Endodermal cell (in vitro differentiated cells): ENCODE measurements at regions not wholly inside any gene's neighbourhood (a gene's known extent, or its start where the extent isn't known, plus 50 kb on each side); places are given as distances from the start of the nearest gene placed in this dataset.

Source experiments
- DNase-seq: peaks from one replicate; pipeline ENCODE4 v3.0.0-alpha.2; 2017
- H3K27ac ChIP-seq: 2 replicates; pipeline ENCODE4 v1.5.1; 2013; ENCODE audit warnings: mild to moderate bottlenecking, low read depth, low read length, moderate library complexity
- H3K27me3 ChIP-seq: 2 replicates; pipeline ENCODE4 v1.6.1; 2013; ENCODE audit warnings: mild to moderate bottlenecking, low read length, moderate library complexity; ENCODE audit not compliant: insufficient read depth, control insufficient read depth, poor library complexity, severe bottlenecking
- H3K36me3 ChIP-seq: 2 replicates; pipeline ENCODE4 v1.7.0; 2013; ENCODE audit warnings: mild to moderate bottlenecking, low read length, moderate library complexity; ENCODE audit not compliant: control insufficient read depth, insufficient read depth
- H3K4me1 ChIP-seq: one replicate; pipeline ENCODE4 v1.7.0; 2013; ENCODE audit warnings: low read length; ENCODE audit not compliant: control insufficient read depth, insufficient read depth
- H3K4me3 ChIP-seq: 2 replicates; pipeline ENCODE4 v1.5.1; 2013; ENCODE audit warnings: mild to moderate bottlenecking, low read length, moderate library complexity
- H3K9ac ChIP-seq: 2 replicates; pipeline ENCODE4 v1.6.1; 2013; ENCODE audit warnings: mild to moderate bottlenecking, low read length, moderate library complexity; ENCODE audit not compliant: poor library complexity, severe bottlenecking; ENCODE audit errors: extremely low read depth
- H3K9me3 ChIP-seq: 2 replicates; pipeline ENCODE4 v1.6.1; 2013; ENCODE audit warnings: mild to moderate bottlenecking, low read length, moderate library complexity; ENCODE audit not compliant: control insufficient read depth
- H3K27ac Mint-ChIP-seq: 2 replicates; pipeline ENCODE4 v1.8.0; 2020; ENCODE audit warnings: mixed read lengths
- H3K27me3 Mint-ChIP-seq: 2 replicates; pipeline ENCODE4 v1.8.0; 2021; ENCODE audit warnings: mild to moderate bottlenecking, mixed read lengths; ENCODE audit not compliant: insufficient read depth
- H3K36me3 Mint-ChIP-seq: 2 replicates; pipeline ENCODE4 v1.8.0; 2020; ENCODE audit warnings: low read depth, mixed read lengths
- H3K4me1 Mint-ChIP-seq: 2 replicates; pipeline ENCODE4 v1.8.0; 2020; ENCODE audit warnings: mixed read lengths
- H3K4me3 Mint-ChIP-seq: 2 replicates; pipeline ENCODE4 v1.8.0; 2020; ENCODE audit warnings: mild to moderate bottlenecking, moderate library complexity, mixed read lengths
- H3K9me3 Mint-ChIP-seq: 2 replicates; pipeline ENCODE4 v1.8.0; 2020; ENCODE audit warnings: mild to moderate bottlenecking, mixed read lengths
- WGBS, 2 experiments: methylation state at CpG; one replicate each; pipeline versions ENCODE4 v1.1.5 to v1.1.7; 2013; ENCODE audit warnings: missing lambda C conversion rate in 2 of 2, mixed read lengths in 1 of 2; ENCODE audit not compliant: insufficient coverage in 1 of 2, insufficient read length in 1 of 2; 5-methylcytosine and 5-hydroxymethylcytosine counted together
- TF ChIP-seq, protein P1 (sequence below): fragments of 200-600 bp; sonication (generic); conservative IDR thresholded peaks from 2 replicates; pipeline ENCODE4 v1.5.0; 2021; ENCODE audit warnings: antibody characterized with exemption, mild to moderate bottlenecking

DNA sequence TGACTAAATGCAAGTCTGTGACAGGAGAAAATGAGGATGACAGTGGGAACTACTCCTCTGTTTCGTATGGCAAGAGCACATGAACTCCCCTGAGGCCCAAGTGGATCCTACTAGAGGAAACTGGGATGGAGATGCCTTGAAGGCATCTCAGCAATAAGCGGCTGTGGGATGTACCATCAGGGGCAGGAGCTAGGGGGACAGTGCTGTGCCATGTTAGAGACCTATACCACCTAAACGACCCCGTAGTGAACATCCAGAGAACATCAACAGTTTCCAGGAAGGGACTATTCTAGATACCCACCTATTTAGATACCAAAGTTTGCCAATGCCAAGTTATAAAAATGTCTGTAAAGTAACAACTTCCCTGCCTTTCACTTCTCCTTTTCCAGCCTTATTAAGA, 860.8 kb upstream of the ACVR2A start:
- Mint-ChIP-seq H3K4me3 (no peak overlapping the region), H3K27ac (no peak overlapping the region), H3K9me3 (no peaks in the 10 kb centered on the region), H3K36me3 (no peaks in the 10 kb centered on the region), H3K27me3 (no peaks in the 10 kb centered on the region), H3K4me1 (no peaks in the 10 kb centered on the region)
- TF ChIP-seq, protein P1, sequence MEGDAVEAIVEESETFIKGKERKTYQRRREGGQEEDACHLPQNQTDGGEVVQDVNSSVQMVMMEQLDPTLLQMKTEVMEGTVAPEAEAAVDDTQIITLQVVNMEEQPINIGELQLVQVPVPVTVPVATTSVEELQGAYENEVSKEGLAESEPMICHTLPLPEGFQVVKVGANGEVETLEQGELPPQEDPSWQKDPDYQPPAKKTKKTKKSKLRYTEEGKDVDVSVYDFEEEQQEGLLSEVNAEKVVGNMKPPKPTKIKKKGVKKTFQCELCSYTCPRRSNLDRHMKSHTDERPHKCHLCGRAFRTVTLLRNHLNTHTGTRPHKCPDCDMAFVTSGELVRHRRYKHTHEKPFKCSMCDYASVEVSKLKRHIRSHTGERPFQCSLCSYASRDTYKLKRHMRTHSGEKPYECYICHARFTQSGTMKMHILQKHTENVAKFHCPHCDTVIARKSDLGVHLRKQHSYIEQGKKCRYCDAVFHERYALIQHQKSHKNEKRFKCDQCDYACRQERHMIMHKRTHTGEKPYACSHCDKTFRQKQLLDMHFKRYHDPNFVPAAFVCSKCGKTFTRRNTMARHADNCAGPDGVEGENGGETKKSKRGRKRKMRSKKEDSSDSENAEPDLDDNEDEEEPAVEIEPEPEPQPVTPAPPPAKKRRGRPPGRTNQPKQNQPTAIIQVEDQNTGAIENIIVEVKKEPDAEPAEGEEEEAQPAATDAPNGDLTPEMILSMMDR: no peak
- DNase-seq: no peak
- Histone ChIP-seq H3K36me3 (no peaks in the 10 kb centered on the region), H3K9me3 (no peaks in the 10 kb centered on the region), H3K4me1 (no peaks in the 10 kb centered on the region), H3K27me3 (no peaks in the 10 kb centered on the region), H3K27ac (no peak overlapping the region), H3K9ac (no peak overlapping the region), H3K4me3 (no peak overlapping the region)
- 88 to 100% methylated on average over 4 of the region's 4 CpGs for WGBS, 2 experiments

DNA sequence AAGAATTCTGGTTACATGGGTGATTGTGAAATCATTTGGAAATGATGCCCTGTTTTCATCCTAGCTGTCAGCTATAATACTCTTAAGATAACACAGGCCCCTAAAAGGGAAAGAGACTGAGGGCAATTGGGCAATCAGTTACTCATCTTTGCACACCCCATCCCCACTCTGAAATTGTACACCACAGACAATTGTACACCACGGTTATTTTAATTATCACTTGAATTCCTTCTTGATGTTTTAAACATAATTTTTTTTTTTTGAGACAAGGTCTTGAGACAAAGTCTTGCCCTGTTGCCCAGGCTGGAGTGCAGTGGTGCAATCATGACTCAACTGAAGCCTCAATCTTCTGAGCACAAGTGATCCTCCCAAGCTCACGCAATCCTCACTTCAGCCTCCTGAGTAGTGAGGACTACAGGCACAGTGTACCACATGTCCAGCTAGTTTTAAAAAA, 862.4 kb upstream of the ACVR2A start:
- Mint-ChIP-seq H3K27me3 (no peaks in the 10 kb centered on the region), H3K4me1 (no peaks in the 10 kb centered on the region)

DNA sequence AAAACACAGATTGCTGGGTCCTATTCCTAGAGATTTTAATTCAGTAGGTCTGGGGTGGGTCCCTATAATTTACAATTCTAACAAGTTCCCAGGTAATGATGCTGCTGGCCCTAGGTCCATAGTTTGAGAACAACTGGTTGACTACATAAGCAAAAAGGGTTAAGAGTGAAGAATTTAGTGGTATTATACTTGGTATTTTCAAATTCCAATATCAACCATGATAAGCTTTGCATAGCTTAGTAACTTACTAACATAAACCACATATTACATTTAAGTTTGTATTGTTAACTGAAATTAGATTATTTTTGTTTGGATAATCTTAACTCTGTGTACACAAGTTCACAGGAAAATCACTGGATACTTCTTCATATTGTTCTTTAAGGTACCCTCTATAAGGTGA, 862.9 kb upstream of the ACVR2A start:
- Histone ChIP-seq H3K36me3 (no peaks in the 10 kb centered on the region), H3K27me3 (no peaks in the 10 kb centered on the region), H3K27ac (no peak overlapping the region), H3K4me3 (no peak overlapping the region), H3K9ac (no peak overlapping the region), H3K4me1 (no peaks in the 10 kb centered on the region), H3K9me3 (no peaks in the 10 kb centered on the region)
- no peaks in the 10 kb centered on the region for H3K4me1 Mint-ChIP-seq
- H3K27ac Mint-ChIP-seq: no peak overlapping the region
- H3K27me3 Mint-ChIP-seq: no peaks in the 10 kb centered on the region
- no peak for DNase-seq
- no peaks in the 10 kb centered on the region for H3K9me3 Mint-ChIP-seq
- H3K4me3 Mint-ChIP-seq: no peak overlapping the region
- H3K36me3 Mint-ChIP-seq: no peaks in the 10 kb centered on the region
- TF ChIP-seq, protein P1: no peak

More for the DNA sequence above, 862.4 kb upstream of the ACVR2A start:
- H3K4me3 ChIP-seq: no peak overlapping the region
- no peak for DNase-seq
- H3K27me3 ChIP-seq: no peaks in the 10 kb centered on the region
- H3K9me3 Mint-ChIP-seq: no peaks in the 10 kb centered on the region
- no peaks in the 10 kb centered on the region for H3K9me3 ChIP-seq
- no peak overlapping the region for H3K27ac ChIP-seq
- H3K4me1 ChIP-seq: no peaks in the 10 kb centered on the region
- H3K27ac Mint-ChIP-seq: no peak overlapping the region
- TF ChIP-seq, protein P1: no peak
- no peaks in the 10 kb centered on the region for H3K36me3 ChIP-seq
- WGBS, 2 experiments: 85 to 100% methylated on average over 2 of the region's 2 CpGs
- H3K9ac ChIP-seq: no peak overlapping the region
- no peaks in the 10 kb centered on the region for H3K36me3 Mint-ChIP-seq
- no peak overlapping the region for H3K4me3 Mint-ChIP-seq
